ENCODE measurements at regions not wholly inside any gene's neighbourhood (a gene's known extent, or its start where the extent isn't known, plus 50 kb on each side); places are given as distances from the start of the nearest gene placed in this dataset.

DNA sequence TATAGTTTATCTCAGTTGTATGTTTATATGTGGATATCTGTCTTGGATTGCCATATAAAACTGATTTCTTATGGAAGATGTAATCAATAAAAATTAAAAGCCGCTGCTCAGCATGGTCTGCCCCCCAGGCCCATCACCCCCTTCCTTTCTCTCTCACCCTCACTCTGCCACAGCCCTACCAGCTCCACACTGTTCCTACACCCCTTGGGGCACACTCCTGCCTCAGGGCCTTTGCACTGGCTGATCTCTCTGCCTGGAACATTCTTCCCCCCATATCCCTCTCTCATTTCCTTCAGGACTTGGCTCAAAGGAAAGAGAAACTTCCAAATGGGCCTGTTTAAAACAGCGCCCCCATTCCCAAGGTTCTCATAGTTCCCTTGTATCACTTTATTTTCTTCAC, 63.1 kb downstream of the LRRC32 start:
- no peak for DNase-seq

DNA sequence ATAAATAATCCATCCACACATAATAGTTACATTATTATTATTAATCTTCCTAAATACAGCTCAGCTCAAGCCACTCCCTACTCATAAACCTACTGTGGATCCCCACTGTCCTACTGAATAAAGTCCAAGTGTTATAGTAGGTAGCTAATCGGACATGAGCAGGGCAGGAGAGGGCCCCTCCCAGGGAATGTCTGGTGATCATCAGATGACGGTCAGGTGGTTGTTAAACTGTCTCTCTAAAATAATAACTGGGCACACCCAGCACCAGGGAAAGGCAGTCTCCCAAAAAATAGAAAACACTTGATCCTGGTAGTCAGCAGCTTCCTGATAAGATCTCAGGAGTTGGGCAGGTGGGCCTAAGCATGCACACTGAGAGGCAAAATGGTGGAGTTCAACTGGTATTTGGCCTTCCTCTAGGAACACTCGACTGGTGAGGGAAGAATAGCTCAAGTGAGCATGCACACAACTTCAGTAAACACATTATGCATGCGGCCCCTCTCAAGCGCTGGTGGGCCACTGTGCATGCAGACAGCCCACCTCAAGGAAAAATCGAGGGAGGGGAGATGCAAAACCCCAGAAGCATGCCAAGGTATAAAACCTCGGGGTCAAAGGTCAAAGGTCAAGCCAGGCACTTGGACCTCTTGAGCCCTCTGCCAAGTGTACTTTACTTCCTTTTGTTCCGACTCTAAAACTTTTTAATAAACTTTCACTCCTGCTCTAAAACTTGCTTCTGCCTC, 65.0 kb downstream of the LRRC32 start:
- no peak for DNase-seq

DNA sequence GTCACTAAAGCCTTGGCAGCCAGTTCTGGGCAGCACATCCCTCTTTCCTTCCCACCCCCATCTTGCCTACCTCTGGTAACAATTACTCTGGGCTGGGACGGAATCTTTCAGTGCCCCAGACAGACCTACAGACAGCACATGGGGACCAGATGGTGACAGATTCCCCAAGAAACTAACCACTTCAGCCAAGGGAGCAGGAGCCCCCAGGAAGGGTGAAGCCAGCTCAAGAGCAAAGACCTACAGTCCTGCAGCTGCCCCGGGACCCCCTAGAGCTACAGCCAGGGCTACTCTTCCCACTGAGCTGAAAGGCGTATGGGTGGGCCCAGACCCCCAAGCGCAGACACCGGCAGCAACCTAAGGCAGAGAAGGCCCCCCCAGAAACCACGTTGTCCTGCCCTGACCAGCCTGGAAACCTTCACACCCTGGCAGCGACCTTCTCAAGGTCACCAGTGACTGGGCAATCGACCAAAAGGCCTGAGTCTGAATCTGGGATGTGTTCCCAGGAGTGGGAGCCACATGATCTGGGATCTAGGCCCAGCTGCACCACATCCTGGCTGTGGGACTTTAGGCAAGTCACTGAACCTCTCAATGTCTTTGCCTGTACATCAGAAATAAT, 65.8 kb downstream of the LRRC32 start:
- DNase-seq: no peak

DNA sequence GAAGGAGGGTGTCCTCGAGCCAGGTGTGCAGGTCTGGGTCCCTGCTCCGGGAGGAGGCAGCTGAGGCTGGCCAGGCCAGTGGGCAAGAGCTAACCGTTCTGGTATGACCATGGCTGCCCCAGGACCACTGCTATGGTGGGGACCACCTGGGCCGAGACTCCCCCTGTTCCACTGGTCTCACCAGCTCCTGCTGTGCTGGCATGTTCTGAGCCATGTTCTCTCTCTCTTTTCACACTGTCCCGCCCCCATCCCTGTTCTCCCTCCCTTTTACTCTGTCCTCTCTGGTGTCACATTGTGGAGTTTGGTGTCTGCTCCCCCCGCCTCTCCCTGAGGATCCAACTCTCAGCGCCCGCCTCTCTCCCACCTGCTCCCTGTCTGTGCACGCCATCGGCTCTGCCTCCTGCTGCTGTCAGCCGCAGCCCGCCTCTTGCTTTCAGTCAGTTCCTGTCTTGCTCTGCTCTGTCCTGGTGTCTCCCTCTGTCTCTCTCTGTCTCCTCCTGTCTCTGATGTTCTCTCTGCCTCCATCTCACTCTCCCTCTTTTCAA, 66.4 kb downstream of the LRRC32 start:
- DNase-seq: peak; percentile 21

DNA sequence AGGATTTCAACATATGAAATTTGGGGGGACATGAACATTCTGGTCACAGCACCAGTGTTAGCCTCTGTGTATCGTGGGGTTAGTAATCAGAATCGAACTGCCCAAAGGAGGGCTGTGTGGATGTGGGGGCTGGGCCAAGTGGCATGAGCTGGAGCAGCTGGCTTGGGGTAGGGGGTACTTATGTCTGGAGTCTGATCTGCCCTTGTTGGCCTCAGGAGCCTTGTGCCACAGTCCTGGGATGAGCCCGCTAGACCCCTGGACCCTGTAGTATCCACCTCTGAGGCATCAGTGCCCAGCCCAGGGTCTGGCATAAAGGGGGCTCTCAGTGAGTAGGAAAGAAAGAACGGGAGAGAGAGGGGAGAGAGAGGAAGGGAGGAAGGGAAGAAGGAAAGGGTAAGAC, 67.3 kb downstream of the LRRC32 start:
- DNase-seq: no peak
